HFFc6 (cell line): ENCODE measurements at regions not wholly inside any gene's neighbourhood (a gene's known extent, or its start where the extent isn't known, plus 50 kb on each side); places are given as distances from the start of the nearest gene placed in this dataset.

Experiments used
- DNase-seq: peaks from one replicate; pipeline ENCODE4 v3.0.0-alpha.2; 2018
- H3K27ac Mint-ChIP-seq: 2 replicates; pipeline ENCODE4 v1.8.0; 2020; ENCODE audit warnings: mild to moderate bottlenecking, mixed read lengths
- H3K27me3 Mint-ChIP-seq: 2 replicates; pipeline ENCODE4 v1.8.0; 2021; ENCODE audit warnings: mild to moderate bottlenecking, moderate library complexity, mixed read lengths; ENCODE audit not compliant: insufficient read depth
- H3K36me3 Mint-ChIP-seq: 2 replicates; pipeline ENCODE4 v1.8.0; 2021; ENCODE audit warnings: low read depth, mixed read lengths
- H3K4me1 Mint-ChIP-seq: 2 replicates; pipeline ENCODE4 v1.8.0; 2020; ENCODE audit warnings: low read depth, mixed read lengths
- H3K4me3 Mint-ChIP-seq: 2 replicates; pipeline ENCODE4 v1.8.0; 2020; ENCODE audit warnings: mild to moderate bottlenecking, moderate library complexity, mixed read lengths
- H3K9me3 Mint-ChIP-seq: 2 replicates; pipeline ENCODE4 v1.8.0; 2020; ENCODE audit warnings: mild to moderate bottlenecking, mixed read lengths
- CTCF ChIP-seq: fragments of 200-600 bp; sonication (generic); IDR thresholded peaks from 2 replicates; pipeline ENCODE4 v1.5.0; 2021; ENCODE audit warnings: antibody characterized with exemption, mild to moderate bottlenecking

GRCh38 chr5:5828619-5829018 lies 406.1 kb downstream of the ICE1 start:
- Mint-ChIP-seq H3K27ac (no peak overlapping the region), H3K4me1 (no peaks in the 10 kb centered on the region), H3K9me3 (peaks cover 40% of the 10 kb centered on the region), H3K4me3 (no peak overlapping the region), H3K36me3 (peaks cover 11% of the 10 kb centered on the region; the same call in 1 of the 2 replicates), H3K27me3 (no peaks in the 10 kb centered on the region)
- TF ChIP-seq CTCF, result no peak
- DNase-seq, result no peak

- peak; percentile 31 for DNase-seq
- H3K27me3 Mint-ChIP-seq, result no peaks in the 10 kb centered on the region
- H3K27ac Mint-ChIP-seq, result no peak overlapping the region
- H3K36me3 Mint-ChIP-seq, result peaks cover 11% of the 10 kb centered on the region; the same call in 1 of the 2 replicates
- no peak overlapping the region for H3K4me3 Mint-ChIP-seq
- peaks cover 50% of the 10 kb centered on the region for H3K9me3 Mint-ChIP-seq
- no peaks in the 10 kb centered on the region for H3K4me1 Mint-ChIP-seq
- TF ChIP-seq CTCF, result no peak
Observed at GRCh38 chr5:5826911-5827310, 404.4 kb downstream of the ICE1 start.

GRCh38 chr5:5822729-5823257 lies 400.3 kb downstream of the ICE1 start:
- H3K27me3 Mint-ChIP-seq, result no peaks in the 10 kb centered on the region
- H3K27ac Mint-ChIP-seq, result no peak overlapping the region; the same call in 1 of the 2 replicates
- H3K4me3 Mint-ChIP-seq, result no peak overlapping the region

GRCh38 chr5:5816960-5817359 lies 394.5 kb downstream of the ICE1 start:
- Mint-ChIP-seq H3K4me3 (no peak overlapping the region), H3K27ac (no peak overlapping the region), H3K36me3 (no peaks in the 10 kb centered on the region), H3K4me1 (no peaks in the 10 kb centered on the region), H3K9me3 (peaks cover 20% of the 10 kb centered on the region), H3K27me3 (no peaks in the 10 kb centered on the region)
- no peak for TF ChIP-seq CTCF
- DNase-seq, result no peak

More at GRCh38 chr5:5822729-5823257, 400.3 kb downstream of the ICE1 start:
- TF ChIP-seq CTCF, result no peak
- no peak for DNase-seq
- Mint-ChIP-seq H3K9me3 (peaks cover 40% of the 10 kb centered on the region), H3K36me3 (0 out of 2 replicates have a peak, but pooled peaks cover 5% of the 10 kb centered on the region), H3K4me1 (no peaks in the 10 kb centered on the region)

- H3K36me3 Mint-ChIP-seq, result no peaks in the 10 kb centered on the region
- no peaks in the 10 kb centered on the region for H3K27me3 Mint-ChIP-seq
- TF ChIP-seq CTCF, result no peak
- DNase-seq, result no peak
- no peak overlapping the region for H3K27ac Mint-ChIP-seq
- peaks cover 17% of the 10 kb centered on the region for H3K9me3 Mint-ChIP-seq
- H3K4me1 Mint-ChIP-seq, result no peaks in the 10 kb centered on the region
- no peak overlapping the region for H3K4me3 Mint-ChIP-seq
Observed at GRCh38 chr5:5813441-5813840, 391.0 kb downstream of the ICE1 start.

GRCh38 chr5:5810461-5810860 lies 388.0 kb downstream of the ICE1 start:
- H3K4me3 Mint-ChIP-seq, result no peak overlapping the region
- H3K9me3 Mint-ChIP-seq, result peaks cover 34% of the 10 kb centered on the region
- H3K4me1 Mint-ChIP-seq, result no peaks in the 10 kb centered on the region
- H3K36me3 Mint-ChIP-seq, result no peaks in the 10 kb centered on the region
- H3K27ac Mint-ChIP-seq, result no peak overlapping the region
- DNase-seq, result no peak
- no peaks in the 10 kb centered on the region for H3K27me3 Mint-ChIP-seq
- TF ChIP-seq CTCF, result no peak
